Epidermal melanocyte (primary cell): ENCODE measurements at regions not wholly inside any gene's neighbourhood (a gene's known extent, or its start where the extent isn't known, plus 50 kb on each side); places are given as distances from the start of the nearest gene placed in this dataset.
"Not testable (repeated sequence)": the region's sequence is repeated elsewhere in the genome, so short reads cannot be mapped to it uniquely, and the experiment has no call there.

ENCODE experiments used
- DNase-seq: peaks from one replicate; pipeline ENCODE4 v3.0.0; 2011; ENCODE audit warnings: low spot score; ENCODE audit not compliant: insufficient read length

- DNase-seq, result not testable (repeated sequence)
Measured at GRCh38 chr4:17436047-17436749, 75.7 kb downstream of the QDPR start.

DNA sequence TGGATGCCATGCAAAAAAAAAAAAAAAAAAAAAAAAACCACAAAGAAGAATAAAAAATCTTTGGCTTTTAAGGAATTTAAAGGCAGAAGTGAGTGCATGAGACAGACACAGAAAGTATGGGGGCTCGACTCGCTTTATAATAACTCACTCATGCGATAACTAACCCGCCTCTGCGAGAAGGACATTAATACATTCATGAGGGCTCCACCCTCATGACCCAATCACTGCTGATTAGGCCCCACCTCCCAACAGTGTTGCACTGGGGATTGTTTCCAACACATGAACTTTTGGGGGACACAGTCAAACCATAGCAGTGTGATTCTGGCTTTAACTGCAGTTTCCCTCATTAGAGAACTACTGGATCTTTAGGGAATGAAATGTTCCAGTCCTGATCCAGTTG lies 78.1 kb downstream of the QDPR start:
- no peak for DNase-seq

- DNase-seq, result no peak
Measured at GRCh38 chr4:17427991-17428390, 83.9 kb downstream of the QDPR start.

DNA sequence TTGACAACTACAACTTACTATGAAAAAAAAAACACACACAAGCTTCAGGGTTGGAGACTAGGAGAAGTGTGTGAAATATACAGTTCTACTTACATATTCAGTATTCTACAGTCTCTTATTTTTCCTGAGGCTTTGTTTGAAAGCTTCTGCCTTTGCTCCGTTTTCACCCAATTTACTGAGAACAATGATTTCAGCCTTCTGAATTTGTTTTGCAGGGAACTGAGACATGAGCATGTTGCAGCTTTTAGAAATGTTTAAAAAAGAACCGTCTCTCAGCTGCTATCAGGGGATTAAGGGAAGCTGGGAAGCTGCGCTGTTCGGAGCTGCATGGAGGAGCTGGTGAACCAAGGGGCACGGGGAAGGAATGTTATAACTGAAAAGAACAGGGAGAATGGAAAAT lies 85.7 kb downstream of the QDPR start:
- no peak for DNase-seq

DNA sequence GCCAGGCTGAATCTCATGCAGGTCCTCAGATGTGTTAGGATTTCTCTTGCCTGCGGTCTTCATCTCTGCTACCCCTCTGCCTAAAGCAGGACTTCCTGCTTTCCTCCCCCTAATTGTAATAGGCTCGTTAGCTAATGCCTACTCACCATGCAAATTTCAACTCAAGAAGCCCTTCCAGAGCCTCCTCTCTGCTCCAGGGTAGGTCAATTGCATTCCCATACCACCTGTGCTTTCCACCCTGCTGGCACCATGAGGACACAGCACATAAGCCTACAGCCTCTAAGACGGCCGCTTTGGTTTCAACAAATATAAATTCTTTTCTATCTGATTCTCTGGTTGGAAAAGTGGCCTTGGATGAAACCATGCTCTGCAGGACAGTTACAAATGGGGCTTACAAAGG lies 93.9 kb downstream of the QDPR start:
- no peak for DNase-seq

- no peak for DNase-seq
Measured at GRCh38 chr4:17414392-17414791, 97.5 kb downstream of the QDPR start.

DNA sequence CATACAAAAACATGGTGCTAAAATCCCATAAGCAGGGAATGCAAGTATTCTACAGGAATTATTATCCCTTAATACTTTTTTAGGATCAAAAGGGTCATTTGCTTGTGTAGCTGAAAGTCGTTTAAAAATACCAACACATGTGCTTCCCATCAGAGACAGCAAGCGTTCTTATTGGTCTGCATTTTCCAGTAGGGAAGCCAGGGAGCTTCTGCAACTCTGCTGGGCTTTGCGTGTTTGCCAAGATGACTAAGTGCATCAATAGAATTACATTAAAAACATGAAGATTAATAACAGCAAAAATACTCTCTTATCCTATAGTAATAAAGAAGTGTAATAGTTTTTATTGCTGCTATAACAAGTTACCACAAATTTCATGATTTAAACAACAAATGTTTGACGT lies 111.2 kb downstream of the QDPR start:
- no peak for DNase-seq

GRCh38 chr4:17398805-17399204 lies 113.1 kb downstream of the QDPR start:
- no peak for DNase-seq

DNA sequence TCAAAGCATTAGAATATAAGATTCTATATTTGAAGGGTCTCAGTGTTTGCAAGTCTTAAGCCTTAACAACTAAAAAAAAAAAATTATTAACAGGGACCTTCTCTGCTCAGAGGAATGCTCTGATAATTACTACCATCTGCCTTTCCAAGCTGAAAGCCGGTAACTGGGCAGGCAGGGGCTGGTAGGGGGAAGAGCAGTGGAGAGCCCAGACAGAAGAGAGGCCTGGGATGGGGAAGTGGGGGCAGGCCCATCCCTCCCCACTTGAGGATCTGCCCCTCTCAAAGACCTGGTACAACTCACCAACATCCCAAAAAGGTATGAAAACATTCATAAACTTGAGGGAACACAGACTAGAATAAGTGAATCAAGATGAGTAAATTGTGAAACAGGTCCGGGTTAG lies 113.9 kb downstream of the QDPR start:
- DNase-seq, result no peak

DNA sequence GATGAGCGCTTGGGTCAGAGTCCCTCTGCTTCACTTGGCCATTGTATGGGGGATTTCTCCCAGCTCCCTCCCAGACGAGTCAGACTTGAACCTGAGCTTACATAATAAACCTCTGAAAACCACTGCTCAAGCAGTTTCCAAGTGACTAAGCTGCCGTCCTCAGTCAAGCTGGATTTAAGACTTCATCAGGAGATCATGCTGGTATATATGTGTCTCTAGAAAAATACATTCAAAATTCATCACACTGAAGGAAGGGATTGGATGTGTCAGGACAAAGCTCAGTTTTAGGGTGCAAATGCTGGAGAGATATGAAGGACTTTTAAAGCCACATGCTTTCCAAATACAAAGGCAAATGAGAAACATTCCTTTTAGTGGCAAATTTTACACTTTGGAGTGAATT lies 114.3 kb downstream of the QDPR start:
- DNase-seq, result no peak

DNA sequence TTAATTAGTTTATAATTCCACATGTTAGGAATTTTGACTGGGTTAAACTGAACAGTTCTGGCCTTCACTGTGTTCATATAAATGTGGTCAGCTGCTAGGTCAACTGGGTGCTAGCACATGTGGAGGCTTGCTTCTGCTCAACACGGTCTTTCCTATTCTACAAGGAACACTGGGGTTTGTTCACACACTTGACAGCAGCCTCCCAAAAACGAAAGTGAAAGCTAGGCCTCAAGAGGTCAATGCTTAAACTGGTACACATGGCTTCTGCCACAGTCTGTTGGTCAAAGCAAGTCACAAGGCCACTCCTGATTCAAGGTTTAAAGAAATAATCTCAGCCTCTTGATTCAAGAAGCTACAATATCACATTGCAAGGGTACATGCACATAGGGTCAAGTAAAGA lies 126.5 kb downstream of the QDPR start:
- no peak for DNase-seq

DNA sequence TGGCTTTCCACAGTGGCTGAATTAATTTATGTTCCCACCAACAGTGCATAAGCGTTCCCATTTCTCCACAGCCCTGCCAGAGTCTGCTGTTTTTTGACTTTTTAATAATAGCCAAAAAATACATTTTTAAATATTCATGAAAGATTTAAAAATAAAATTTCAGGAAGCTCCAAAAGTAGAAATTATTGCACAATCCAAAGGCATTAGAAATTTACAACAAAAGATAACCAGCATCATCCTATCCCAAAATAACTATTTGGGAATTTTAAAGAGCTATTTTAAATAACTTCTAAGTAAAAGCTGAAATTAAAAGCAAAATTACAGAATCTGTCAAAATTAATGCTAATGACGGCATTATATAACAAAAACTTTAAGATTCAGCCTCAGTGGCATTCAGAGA lies 131.5 kb downstream of the QDPR start:
- DNase-seq, result no peak

GRCh38 chr4:17376205-17376604 lies 135.7 kb downstream of the QDPR start:
- no peak for DNase-seq

DNA sequence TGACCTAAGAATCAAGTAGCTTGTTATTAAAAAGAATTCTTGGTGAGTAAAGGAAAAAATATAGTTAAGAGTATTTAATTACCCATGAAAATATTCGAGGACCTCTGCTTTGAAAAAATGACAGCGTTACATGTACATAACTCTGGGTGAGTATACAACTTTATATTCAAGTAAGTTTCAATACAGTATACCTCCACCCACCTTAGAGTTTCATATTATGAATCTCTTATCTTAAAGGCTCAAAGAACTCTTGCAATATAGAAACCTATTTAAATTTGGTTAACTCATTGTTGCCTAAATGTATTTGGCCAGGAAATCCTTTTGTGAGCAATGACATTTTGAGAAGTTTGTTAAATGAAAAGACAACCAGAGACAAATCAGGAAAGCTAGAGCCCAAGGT lies 138.2 kb downstream of the QDPR start:
- no peak for DNase-seq

DNA sequence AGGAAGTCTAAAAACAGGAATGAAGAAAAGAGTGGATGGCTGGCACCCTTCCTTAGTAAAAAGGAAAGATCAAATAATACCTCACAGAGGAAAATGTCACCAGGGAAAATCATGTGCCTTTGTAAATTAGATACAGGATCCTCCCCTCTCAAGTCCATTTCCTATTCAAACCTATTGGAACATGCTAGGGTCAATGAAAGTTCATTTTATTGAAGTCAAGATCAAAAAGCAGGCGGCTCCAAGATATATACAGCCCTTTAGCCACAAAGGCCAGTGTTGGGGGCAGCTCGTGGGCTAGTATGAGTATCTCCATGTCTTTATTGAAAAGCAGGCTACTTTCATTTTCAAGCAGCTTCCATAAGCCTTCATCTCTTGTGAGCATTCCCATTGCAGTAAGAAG lies 141.1 kb downstream of the QDPR start:
- DNase-seq, result no peak

- no peak for DNase-seq
Measured at GRCh38 chr4:17368408-17368807, 143.5 kb downstream of the QDPR start.

DNA sequence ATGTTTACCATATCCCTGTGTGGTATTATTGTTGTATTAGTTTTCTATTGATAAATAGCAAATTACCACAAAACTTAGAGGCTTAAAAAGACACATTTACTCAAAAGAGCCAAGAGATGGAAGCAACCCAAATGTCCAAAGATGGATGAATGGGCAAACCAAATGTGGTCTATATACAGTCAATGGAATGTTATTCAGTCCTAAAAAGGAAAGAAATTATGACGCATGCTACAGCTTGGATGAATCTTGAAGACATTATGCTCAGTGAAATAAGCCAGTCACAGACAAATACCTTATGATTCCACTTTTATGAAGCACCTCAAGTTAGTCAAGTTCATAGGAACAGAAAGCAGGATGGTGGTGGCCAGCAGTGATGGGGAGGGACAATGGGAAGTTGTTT lies 144.7 kb downstream of the QDPR start:
- no peak for DNase-seq

DNA sequence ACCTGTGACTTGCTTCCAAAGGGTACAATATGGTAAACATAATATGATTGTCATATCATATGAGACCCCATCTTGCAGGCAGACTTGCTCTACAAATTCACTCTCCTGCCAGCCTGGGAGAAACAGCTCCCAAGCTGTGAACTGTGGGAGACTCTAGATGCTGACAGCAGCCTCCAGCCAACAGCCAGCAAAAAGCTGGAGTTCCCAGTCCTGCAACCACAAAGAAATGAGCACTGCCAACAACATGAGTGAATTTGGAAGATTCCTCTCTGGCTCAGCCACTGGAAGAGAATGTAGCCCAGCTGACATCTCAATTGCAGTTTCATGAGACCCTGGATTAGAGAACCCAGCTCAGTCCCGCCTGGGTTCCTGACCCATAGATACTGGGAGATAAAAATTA lies 145.4 kb downstream of the QDPR start:
- DNase-seq, result no peak

DNA sequence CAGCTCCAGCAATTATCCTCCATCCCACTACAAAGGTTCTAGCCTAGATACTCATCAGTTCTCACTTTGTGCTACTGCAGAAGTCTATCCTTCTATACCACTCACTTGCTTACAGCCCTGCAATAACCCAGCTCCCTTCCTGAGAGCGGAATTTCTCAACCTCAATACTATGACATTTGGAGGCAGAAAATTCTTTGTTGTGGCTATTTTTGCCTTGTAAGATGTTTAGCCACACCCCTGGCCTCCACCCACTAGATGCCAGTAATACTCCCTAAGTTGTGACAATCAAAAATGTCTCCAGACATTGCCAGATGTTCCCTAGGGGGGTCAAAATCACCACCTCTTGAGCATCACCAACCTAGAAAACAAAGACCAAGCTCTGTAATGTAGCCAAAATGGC lies 149.5 kb downstream of the QDPR start:
- no peak for DNase-seq

DNA sequence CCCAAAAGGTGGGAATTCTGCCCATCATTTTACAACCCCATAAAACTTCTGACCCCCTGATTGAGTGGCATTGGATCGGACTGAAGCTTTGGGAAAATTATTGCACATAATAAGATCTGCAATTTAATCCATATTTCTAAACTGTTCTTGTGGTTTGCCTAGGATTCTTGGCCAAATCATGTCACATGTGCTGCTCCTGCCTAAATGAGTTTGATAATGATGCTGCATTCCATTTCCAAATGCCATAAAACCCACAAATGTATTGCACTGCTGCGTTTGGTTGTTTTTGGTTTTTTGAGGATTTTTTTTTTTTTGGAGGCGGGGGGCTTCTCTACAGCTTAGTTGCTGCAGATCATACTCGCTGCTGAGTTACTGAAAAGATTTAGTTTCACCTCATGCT lies 153.6 kb downstream of the QDPR start:
- DNase-seq, result no peak

GRCh38 chr4:17356926-17357325 lies 155.0 kb downstream of the QDPR start:
- no peak for DNase-seq

DNA sequence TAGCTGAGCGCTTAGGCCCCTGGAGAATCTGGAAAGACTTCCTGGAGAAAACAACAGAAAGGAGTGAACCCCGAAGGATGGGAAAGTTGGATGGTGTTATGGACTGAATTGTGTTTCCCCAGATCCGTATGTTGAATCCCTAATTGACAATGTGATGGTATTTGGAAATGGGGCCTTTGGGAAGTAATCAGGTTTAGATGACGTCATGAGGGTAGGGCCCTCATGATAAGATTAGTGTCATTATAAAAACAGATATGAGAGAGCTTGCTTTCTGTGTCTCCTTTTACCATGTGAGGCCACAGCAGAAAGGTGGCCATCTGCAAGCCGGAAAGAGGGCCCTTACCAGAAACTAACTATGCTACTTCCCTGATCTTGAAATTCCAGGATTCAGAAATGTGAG lies 159.5 kb downstream of the QDPR start:
- no peak for DNase-seq

GRCh38 chr4:17347445-17347844 lies 164.4 kb downstream of the QDPR start:
- no peak for DNase-seq

DNA sequence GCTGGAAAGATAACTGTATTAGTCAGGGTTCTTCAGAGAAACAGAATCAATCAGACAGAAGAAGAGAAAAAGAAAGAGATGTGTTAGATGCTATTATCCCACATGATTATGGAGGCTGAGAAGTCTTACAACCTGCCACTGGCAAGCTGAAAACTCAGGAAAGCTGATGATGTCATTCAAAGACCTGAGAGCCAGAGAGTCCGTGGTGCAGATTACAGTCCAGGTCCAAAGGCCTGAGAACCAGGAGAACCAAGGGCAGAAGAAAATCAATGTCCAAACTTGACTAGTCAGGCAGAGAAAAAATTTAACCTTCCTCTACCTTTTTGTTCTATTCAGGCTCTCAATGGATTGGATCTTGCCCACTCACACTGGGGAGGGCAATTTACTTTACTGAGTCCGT lies 172.5 kb downstream of the QDPR start:
- no peak for DNase-seq
